HepG2 (cell line): ENCODE measurements at regions not wholly inside any gene's neighbourhood (a gene's known extent, or its start where the extent isn't known, plus 50 kb on each side); places are given as distances from the start of the nearest gene placed in this dataset.

Experiments used
- CHCHD3 ChIP-seq: sonication (generic); formaldehyde crosslinking; IDR thresholded peaks from 2 replicates; pipeline ENCODE4 v1.8.0; 2022; ENCODE audit warnings: mild to moderate bottlenecking, missing genetic modification reagents, moderate library complexity
- CTCF ChIP-seq: sonication (generic); formaldehyde crosslinking; IDR thresholded peaks from 2 replicates; pipeline ENCODE4 v1.5.0; 2020; ENCODE audit warnings: mild to moderate bottlenecking, missing genetic modification reagents, moderate library complexity
- KLF13 ChIP-seq: sonication (generic); formaldehyde crosslinking; IDR thresholded peaks from 2 replicates; pipeline ENCODE4 v1.4.0; 2020; ENCODE audit warnings: mild to moderate bottlenecking, missing genetic modification reagents
- MLX ChIP-seq: IDR thresholded peaks from 2 replicates; pipeline ENCODE4 v1.6.1; 2016
- TAF1 ChIP-seq: sonication (generic); formaldehyde crosslinking; IDR thresholded peaks from 2 replicates; pipeline ENCODE4 v1.4.0; 2020; ENCODE audit warnings: missing genetic modification reagents
- ZNF354B ChIP-seq: sonication (generic); formaldehyde crosslinking; IDR thresholded peaks from 2 replicates; pipeline ENCODE4 v1.8.0; 2022; ENCODE audit warnings: mild to moderate bottlenecking, missing genetic modification reagents
- ZNF556 ChIP-seq: sonication (generic); formaldehyde crosslinking; IDR thresholded peaks from 2 replicates; pipeline ENCODE4 v1.4.0; 2020; ENCODE audit warnings: mild to moderate bottlenecking, missing genetic modification reagents, borderline replicate concordance
- ZNF616 ChIP-seq: sonication (generic); formaldehyde crosslinking; IDR thresholded peaks from 2 replicates; pipeline ENCODE4 v1.5.0; 2020; ENCODE audit warnings: low read depth, mild to moderate bottlenecking, missing genetic modification reagents

- no peak for TF ChIP-seq MLX
- TF ChIP-seq CHCHD3 (CRISPR knock-in tag): no peak
- no peak for TF ChIP-seq ZNF354B (CRISPR knock-in tag)
- TF ChIP-seq KLF13 (CRISPR knock-in tag): no peak
- no peak for TF ChIP-seq CTCF (CRISPR knock-in tag)
- no peak for TF ChIP-seq ZNF616 (CRISPR knock-in tag)
- TF ChIP-seq TAF1 (CRISPR knock-in tag): no peak
- TF ChIP-seq ZNF556 (CRISPR knock-in tag): no peak
Observed at GRCh38 chr7:69395061-69395714, 203.1 kb upstream of the AUTS2 start.
